ENCODE measurements at regions not wholly inside any gene's neighbourhood (a gene's known extent, or its start where the extent isn't known, plus 50 kb on each side); places are given as distances from the start of the nearest gene placed in this dataset.

GRCh38 chr12:127351481-127352010 is 915.4 kb upstream of the TMEM132C start:
- TF ChIP-seq JUN (IDR thresholded peaks at IDR 0.05; ENCODE audit: borderline replicate concordance, insufficient read depth, insufficient read length, low read depth) (no peak), CTCF (IDR thresholded peaks at IDR 0.05; ENCODE audit: extremely low read depth in 1 of 2, insufficient read depth in 1 of 2, low read depth in 1 of 2, low read length in 2 of 2) (no peak), POLR2A (IDR thresholded peaks at IDR 0.05; ENCODE audit: low read depth, low read length) (no peak), EZH2 (IDR thresholded peaks at IDR 0.05; ENCODE audit: borderline replicate concordance, low read depth, low read length, severe bottlenecking) (no peak), MYC (IDR thresholded peaks at IDR 0.05; ENCODE audit: low read depth, low read length) (no peak)

Data from endothelial cell of umbilical vein (primary cell).